Body of pancreas (tissue), 4 donors: ENCODE measurements at regions not wholly inside any gene's neighbourhood (a gene's known extent, or its start where the extent isn't known, plus 50 kb on each side); places are given as distances from the start of the nearest gene placed in this dataset.

ENCODE experiments used
- ATAC-seq: fragments of 150-250 bp; one replicate; pipeline ENCODE4 v1.9.1; 2016
- DNase-seq, 4 donors: peaks; one replicate each; pipeline ENCODE4 v3.0.0-alpha.2; 2019
- H3K27ac ChIP-seq, 4 donors: fragments of 200-600 bp; sonication (generic); 1 replicate in 3 of 4; 2 replicates in 1 of 4; pipeline versions ENCODE4 v1.5.1 to v1.6.1; 2016 to 2019; ENCODE audit warnings: mild to moderate bottlenecking in 1 of 4, mixed read lengths in 1 of 4, moderate library complexity in 1 of 4
- H3K27me3 ChIP-seq, 2 donors: fragments of 200-600 bp; sonication (generic); one replicate each; pipeline ENCODE4 v1.6.0; 2016; ENCODE audit warnings: mild to moderate bottlenecking in 1 of 2
- H3K36me3 ChIP-seq, 2 donors: fragments of 200-600 bp; sonication (generic); replicated peaks in 1 of 2; 2 replicates each; pipeline ENCODE4 v1.5.1; 2016; ENCODE audit warnings: low read depth in 2 of 2; ENCODE audit not compliant: insufficient read depth in 1 of 2
- H3K4me1 ChIP-seq: fragments of 200-600 bp; sonication (generic); one replicate; pipeline ENCODE4 v1.6.0; 2016
- H3K4me3 ChIP-seq, 2 donors: fragments of 200-600 bp; sonication (generic); 1 replicate in 1 of 2; 2 replicates in 1 of 2; pipeline ENCODE4 v1.5.1; 2016 to 2019
- H3K9me3 ChIP-seq, 3 donors: fragments of 200-600 bp; sonication (generic); 1 replicate in 2 of 3; 2 replicates in 1 of 3; pipeline ENCODE4 v1.5.1; 2016
- POLR2A ChIP-seq, 3 donors: fragments of 450-650 bp; IDR thresholded peaks; one replicate each; pipeline ENCODE4 v1.6.1; 2016; ENCODE audit warnings: antibody characterized with exemption in 3 of 3, mild to moderate bottlenecking in 2 of 3
- WGBS, 2 donors: methylation state at CpG; one replicate each; pipeline ENCODE4 v1.1.5; 2017; 5-methylcytosine and 5-hydroxymethylcytosine counted together
- intact Hi-C: fragments of 100-400 bp; cut with DNase I; formaldehyde crosslinking; loops from one replicate; pipeline ENCODE4 v1.15.1; 2023
- TF ChIP-seq, protein P1 (sequence below), 7 experiments: fragments of 450-650 bp in 4 of 7; fragments of 200-600 bp in 3 of 7; sonication (generic) in 3 of 7; IDR thresholded peaks; one replicate each; pipeline ENCODE4 v1.5.1; 2016 to 2019; ENCODE audit warnings: antibody characterized with exemption in 7 of 7

DNA sequence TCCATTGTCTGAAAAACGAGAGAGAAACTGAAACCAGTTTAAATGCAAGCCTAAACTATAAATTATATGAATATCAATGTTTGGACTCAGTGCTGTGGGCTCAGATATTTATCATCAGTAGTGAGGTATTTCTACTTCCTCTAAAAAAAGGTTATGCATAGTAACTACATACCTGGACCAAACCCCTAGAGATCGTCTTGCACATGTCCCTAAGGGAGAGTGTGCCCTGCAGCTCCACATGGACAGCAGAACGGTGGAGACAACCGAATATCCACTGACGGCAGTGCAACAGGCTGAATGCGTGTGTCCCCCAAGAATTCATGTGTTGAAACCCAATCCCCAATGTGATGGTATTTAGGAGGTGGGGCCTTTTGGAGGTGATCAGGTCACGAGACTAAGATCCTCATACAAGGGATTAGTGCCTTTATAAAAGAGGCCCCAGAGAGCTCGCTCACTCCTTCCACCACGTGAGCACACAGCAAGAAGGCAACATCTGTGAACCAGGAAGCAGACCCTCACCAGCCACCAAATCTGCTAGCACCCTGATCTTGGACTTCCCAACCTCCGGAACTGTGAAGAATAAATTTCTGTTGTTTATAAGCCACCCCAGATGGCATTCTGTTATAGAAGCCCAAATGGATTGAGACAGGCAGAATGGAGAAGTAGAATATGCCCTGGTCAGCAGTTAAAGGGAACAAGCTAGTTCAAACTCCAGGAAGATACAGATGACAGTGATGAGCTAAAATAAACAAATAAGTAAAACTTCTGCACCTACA lies 208.4 kb downstream of the ANAPC1 start:
- Histone ChIP-seq H3K36me3 (no peaks in the 10 kb centered on the region), H3K27ac (peak overlapping the region in 1 of 4 donors; percentile 52), H3K27me3 (no peaks in the 10 kb centered on the region), H3K4me3 (no peak overlapping the region), H3K4me1 (peaks cover 4% of the 10 kb centered on the region), H3K9me3 (no peaks in the 10 kb centered on the region)
- TF ChIP-seq, protein P1, sequence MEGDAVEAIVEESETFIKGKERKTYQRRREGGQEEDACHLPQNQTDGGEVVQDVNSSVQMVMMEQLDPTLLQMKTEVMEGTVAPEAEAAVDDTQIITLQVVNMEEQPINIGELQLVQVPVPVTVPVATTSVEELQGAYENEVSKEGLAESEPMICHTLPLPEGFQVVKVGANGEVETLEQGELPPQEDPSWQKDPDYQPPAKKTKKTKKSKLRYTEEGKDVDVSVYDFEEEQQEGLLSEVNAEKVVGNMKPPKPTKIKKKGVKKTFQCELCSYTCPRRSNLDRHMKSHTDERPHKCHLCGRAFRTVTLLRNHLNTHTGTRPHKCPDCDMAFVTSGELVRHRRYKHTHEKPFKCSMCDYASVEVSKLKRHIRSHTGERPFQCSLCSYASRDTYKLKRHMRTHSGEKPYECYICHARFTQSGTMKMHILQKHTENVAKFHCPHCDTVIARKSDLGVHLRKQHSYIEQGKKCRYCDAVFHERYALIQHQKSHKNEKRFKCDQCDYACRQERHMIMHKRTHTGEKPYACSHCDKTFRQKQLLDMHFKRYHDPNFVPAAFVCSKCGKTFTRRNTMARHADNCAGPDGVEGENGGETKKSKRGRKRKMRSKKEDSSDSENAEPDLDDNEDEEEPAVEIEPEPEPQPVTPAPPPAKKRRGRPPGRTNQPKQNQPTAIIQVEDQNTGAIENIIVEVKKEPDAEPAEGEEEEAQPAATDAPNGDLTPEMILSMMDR (IDR thresholded peaks at IDR 0.05): no peak
- TF ChIP-seq POLR2A (IDR thresholded peaks at IDR 0.05): no peak
- ATAC-seq (no peak), DNase-seq (no peak)
- intact Hi-C loops: no loop called here
- 70 to 73% methylated on average over 10 of the region's 10 CpGs for WGBS, 2 donors

DNA sequence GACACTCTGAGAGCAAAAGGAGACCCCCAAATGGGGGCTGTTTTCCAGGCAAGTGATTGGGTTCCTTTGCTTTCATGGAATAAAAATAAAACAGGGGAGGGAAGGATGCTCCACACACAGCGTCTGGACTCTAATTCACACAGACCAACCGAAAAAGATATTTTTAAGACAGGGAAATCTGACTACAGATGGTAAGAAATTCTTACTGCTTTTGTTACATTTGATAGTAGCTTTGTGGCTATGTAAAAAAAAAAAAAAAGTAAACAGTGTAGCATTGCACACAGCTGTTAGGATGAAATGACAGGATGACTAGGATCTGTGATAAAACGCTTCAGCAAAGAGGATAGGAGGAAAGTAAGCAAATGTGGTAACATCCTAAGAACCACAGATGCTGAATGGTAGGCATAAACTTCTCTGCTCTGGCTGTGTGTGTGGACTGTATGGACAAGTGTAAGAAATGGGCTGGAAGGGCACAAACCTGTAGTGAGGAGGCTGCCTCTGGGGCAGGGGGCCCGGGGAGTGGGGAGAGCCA lies 207.6 kb downstream of the ANAPC1 start:
- ATAC-seq (no peak), DNase-seq (no peak)
- intact Hi-C loops: no loop called here
- Histone ChIP-seq H3K27ac (no peak overlapping the region), H3K4me1 (peaks cover 4% of the 10 kb centered on the region), H3K27me3 (no peaks in the 10 kb centered on the region), H3K4me3 (no peak overlapping the region), H3K36me3 (no peaks in the 10 kb centered on the region), H3K9me3 (no peaks in the 10 kb centered on the region)
- TF ChIP-seq, protein P1 (IDR thresholded peaks at IDR 0.05): no peak
- 80 to 87% methylated on average over 4 of the region's 4 CpGs for WGBS, 2 donors

DNA sequence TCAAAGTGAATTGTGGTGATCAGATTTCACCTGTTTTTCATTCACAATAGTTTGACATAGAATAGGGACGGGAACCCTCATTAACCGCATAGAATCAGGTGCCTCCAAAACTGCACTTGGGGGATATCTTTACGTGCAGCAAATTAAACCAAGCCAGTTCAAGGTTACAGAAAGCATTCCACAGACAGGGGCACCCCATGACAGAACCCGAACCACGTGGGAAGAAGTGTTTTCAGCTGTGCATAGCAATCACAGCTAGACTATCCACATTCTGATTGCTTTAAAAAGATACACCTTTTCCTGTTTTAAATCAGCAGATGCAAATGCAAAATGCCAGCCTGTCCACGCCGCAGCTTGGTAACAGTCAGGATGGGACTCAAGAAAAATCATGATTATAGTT lies 205.8 kb downstream of the ANAPC1 start:
- Histone ChIP-seq H3K4me1 (peaks cover 4% of the 10 kb centered on the region), H3K27ac (no peak overlapping the region), H3K27me3 (no peaks in the 10 kb centered on the region), H3K9me3 (no peaks in the 10 kb centered on the region), H3K4me3 (no peak overlapping the region), H3K36me3 (no peaks in the 10 kb centered on the region)
- intact Hi-C loops: no loop called here
- WGBS, 2 donors: 59 to 66% methylated on average over 7 of the region's 7 CpGs
- DNase-seq (no peak), ATAC-seq (no peak)
- no peak for TF ChIP-seq POLR2A (IDR thresholded peaks at IDR 0.05)
- TF ChIP-seq, protein P1 (IDR thresholded peaks at IDR 0.05): no peak

DNA sequence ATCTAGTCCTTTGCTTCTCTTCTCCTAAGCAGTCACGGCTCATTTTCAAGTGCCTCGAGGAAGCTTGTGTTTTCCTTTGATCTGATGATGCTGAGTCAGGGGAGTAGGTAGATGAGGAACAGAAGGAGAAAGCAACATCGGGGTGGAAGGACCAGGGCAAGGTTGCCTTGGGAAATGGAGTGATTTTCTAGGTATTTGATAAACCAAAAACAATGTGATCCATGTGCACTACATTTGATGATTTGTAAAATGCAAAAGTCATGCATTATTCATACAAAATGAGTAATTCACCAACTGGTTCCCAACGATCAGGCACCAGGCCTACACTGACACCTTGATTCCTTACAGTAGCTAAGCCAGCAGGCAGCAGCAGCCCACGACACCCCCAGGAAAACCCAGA lies 205.3 kb downstream of the ANAPC1 start:
- TF ChIP-seq, protein P1 (IDR thresholded peaks at IDR 0.05): no peak
- TF ChIP-seq POLR2A (IDR thresholded peaks at IDR 0.05): no peak
- 42 to 51% methylated on average over 5 of the region's 5 CpGs for WGBS, 2 donors
- no peaks in the 10 kb centered on the region for H3K27me3 ChIP-seq
- ATAC-seq: no peak
- no peaks in the 10 kb centered on the region for H3K9me3 ChIP-seq
- H3K4me3 ChIP-seq: no peak overlapping the region
- no peaks in the 10 kb centered on the region for H3K36me3 ChIP-seq
- H3K4me1 ChIP-seq: peaks cover 2% of the 10 kb centered on the region
- DNase-seq: no peak
- intact Hi-C loops: no loop called here
- no peak overlapping the region for H3K27ac ChIP-seq

DNA sequence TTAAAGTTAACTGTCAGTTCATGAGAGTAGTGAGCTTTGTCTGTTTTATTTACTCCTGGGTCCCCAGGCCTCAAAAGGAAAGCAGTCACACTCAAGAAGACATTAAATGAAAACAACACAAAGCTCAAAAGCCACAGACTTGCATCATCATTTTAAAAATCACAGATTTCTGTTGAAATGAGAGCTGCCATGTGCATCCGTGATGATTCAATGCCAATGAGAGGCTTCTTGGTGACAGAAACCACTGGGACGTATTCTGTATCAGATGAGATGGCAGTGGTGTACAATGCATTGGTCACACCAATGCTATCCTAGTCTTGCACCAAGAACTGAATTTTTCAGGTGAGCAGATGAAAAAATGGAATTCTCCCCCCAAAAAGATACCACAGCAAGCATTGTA lies 204.8 kb downstream of the ANAPC1 start:
- ATAC-seq (no peak), DNase-seq (no peak)
- intact Hi-C loops: no loop called here
- no peak overlapping the region for H3K27ac ChIP-seq
- H3K4me3 ChIP-seq: no peak overlapping the region
- no peaks in the 10 kb centered on the region for H3K36me3 ChIP-seq
- H3K9me3 ChIP-seq: no peaks in the 10 kb centered on the region
- TF ChIP-seq, protein P1 (IDR thresholded peaks at IDR 0.05): no peak
- TF ChIP-seq POLR2A (IDR thresholded peaks at IDR 0.05): no peak
- no peaks in the 10 kb centered on the region for H3K27me3 ChIP-seq
- no peaks in the 10 kb centered on the region for H3K4me1 ChIP-seq
- 71 to 81% methylated on average over 2 of the region's 2 CpGs for WGBS, 2 donors
